Neuronal stem cell (in vitro differentiated cells): ENCODE measurements at regions not wholly inside any gene's neighbourhood (a gene's known extent, or its start where the extent isn't known, plus 50 kb on each side); places are given as distances from the start of the nearest gene placed in this dataset.

Experiments used
- DNase-seq: peaks from one replicate; pipeline ENCODE4 v3.0.0-alpha.2; 2013; ENCODE audit warnings: low spot score
- H2AFZ ChIP-seq: one replicate; pipeline ENCODE4 v1.6.1; 2013; ENCODE audit warnings: mild to moderate bottlenecking, low read length, inconsistent platforms
- H2AK5ac ChIP-seq: 2 replicates; pipeline ENCODE4 v1.6.1; 2013; ENCODE audit warnings: low read depth, mild to moderate bottlenecking, inconsistent platforms, low read length, moderate library complexity, mixed read lengths
- H2BK120ac ChIP-seq: 2 replicates; pipeline ENCODE4 v1.6.1; 2013; ENCODE audit warnings: low read depth, mild to moderate bottlenecking, inconsistent platforms, low read length, moderate library complexity, mixed read lengths
- H2BK12ac ChIP-seq: one replicate; pipeline ENCODE4 v1.6.1; 2013; ENCODE audit warnings: low read length, inconsistent platforms
- H2BK15ac ChIP-seq: 2 replicates; pipeline ENCODE4 v1.6.1; 2013; ENCODE audit warnings: mild to moderate bottlenecking, low read length, inconsistent platforms, mixed read lengths
- H2BK5ac ChIP-seq: one replicate; pipeline ENCODE4 v1.6.1; 2013; ENCODE audit warnings: inconsistent platforms, mild to moderate bottlenecking, low read length, moderate library complexity
- H3K14ac ChIP-seq: one replicate; pipeline ENCODE4 v1.6.1; 2013; ENCODE audit warnings: low read length, inconsistent platforms
- H3K18ac ChIP-seq: 2 replicates; pipeline ENCODE4 v1.6.1; 2013; ENCODE audit warnings: low read length, inconsistent platforms
- H3K23ac ChIP-seq: 2 replicates; pipeline ENCODE4 v1.6.1; 2013; ENCODE audit warnings: low read depth, mild to moderate bottlenecking, mixed read lengths, low read length, inconsistent platforms; ENCODE audit not compliant: poor library complexity
- H3K27ac ChIP-seq: replicated peaks from 3 replicates; pipeline ENCODE4 v1.5.1; 2013; ENCODE audit warnings: low read length, inconsistent platforms
- H3K27me3 ChIP-seq, 3 experiments: 2 replicates each; pipeline ENCODE4 v1.6.1; 2013; ENCODE audit warnings: low read length in 3 of 3, mild to moderate bottlenecking in 2 of 3, inconsistent platforms in 1 of 3, low read depth in 1 of 3, mixed read lengths in 1 of 3, moderate library complexity in 1 of 3; ENCODE audit not compliant: control insufficient read depth in 3 of 3, insufficient read depth in 3 of 3
- H3K36me3 ChIP-seq, 2 donors: replicated peaks in 1 of 2; 2 replicates each; pipeline ENCODE4 v1.6.1; 2013; ENCODE audit warnings: low read length in 2 of 2; ENCODE audit not compliant: control insufficient read depth in 2 of 2, insufficient read depth in 2 of 2
- H3K4ac ChIP-seq: 2 replicates; pipeline ENCODE4 v1.6.1; 2013; ENCODE audit warnings: inconsistent platforms, mild to moderate bottlenecking, low read length, moderate library complexity
- H3K4me1 ChIP-seq, 2 donors: 1 replicate in 1 of 2; 2 replicates in 1 of 2; pipeline ENCODE4 v1.6.1; 2013; ENCODE audit warnings: low read length in 2 of 2, low read depth in 1 of 2; ENCODE audit not compliant: control insufficient read depth in 2 of 2, insufficient read depth in 1 of 2
- H3K4me2 ChIP-seq: one replicate; pipeline ENCODE4 v1.6.1; 2013; ENCODE audit warnings: mild to moderate bottlenecking, low read length, inconsistent platforms; ENCODE audit not compliant: insufficient read depth, poor library complexity, severe bottlenecking
- H3K4me3 ChIP-seq, 2 donors: 2 replicates each; pipeline ENCODE4 v1.5.1; 2013; ENCODE audit warnings: low read length in 2 of 2, mild to moderate bottlenecking in 2 of 2, inconsistent platforms in 1 of 2, moderate library complexity in 1 of 2
- H3K79me1 ChIP-seq: one replicate; pipeline ENCODE4 v1.6.1; 2013; ENCODE audit warnings: low read depth, mild to moderate bottlenecking, inconsistent platforms, low read length, moderate library complexity
- H3K9ac ChIP-seq: one replicate; pipeline ENCODE4 v1.6.1; 2013; ENCODE audit warnings: mild to moderate bottlenecking, low read depth, low read length, inconsistent platforms; ENCODE audit not compliant: poor library complexity
- H3K9me3 ChIP-seq, 2 donors: replicated peaks in 1 of 2; 2 replicates each; pipeline versions ENCODE3 to v1.6.1; 2013; ENCODE audit warnings: low read length in 2 of 2, mild to moderate bottlenecking in 2 of 2, inconsistent platforms in 1 of 2, low read depth in 1 of 2, mixed read lengths in 1 of 2, moderate library complexity in 1 of 2; ENCODE audit not compliant: control insufficient read depth in 2 of 2, insufficient read depth in 1 of 2
- H4K8ac ChIP-seq: one replicate; pipeline ENCODE4 v1.6.1; 2013; ENCODE audit warnings: low read depth, mild to moderate bottlenecking, inconsistent platforms, low read length, moderate library complexity
- H4K91ac ChIP-seq: one replicate; pipeline ENCODE4 v1.6.1; 2013; ENCODE audit warnings: low read length, low read depth, mild to moderate bottlenecking, inconsistent platforms; ENCODE audit not compliant: poor library complexity
- WGBS, 2 donors: extraction: QIAGEN DNeasy Blood & Tissue Kit; methylation state at CpG; one replicate each; pipeline ENCODE4 v1.1.7; 2013; ENCODE audit warnings: missing lambda C conversion rate in 2 of 2, mixed read lengths in 1 of 2; ENCODE audit not compliant: insufficient read length in 2 of 2, insufficient replicate concordance in 1 of 2; ENCODE audit errors: extremely low coverage in 2 of 2; 5-methylcytosine and 5-hydroxymethylcytosine counted together

DNA sequence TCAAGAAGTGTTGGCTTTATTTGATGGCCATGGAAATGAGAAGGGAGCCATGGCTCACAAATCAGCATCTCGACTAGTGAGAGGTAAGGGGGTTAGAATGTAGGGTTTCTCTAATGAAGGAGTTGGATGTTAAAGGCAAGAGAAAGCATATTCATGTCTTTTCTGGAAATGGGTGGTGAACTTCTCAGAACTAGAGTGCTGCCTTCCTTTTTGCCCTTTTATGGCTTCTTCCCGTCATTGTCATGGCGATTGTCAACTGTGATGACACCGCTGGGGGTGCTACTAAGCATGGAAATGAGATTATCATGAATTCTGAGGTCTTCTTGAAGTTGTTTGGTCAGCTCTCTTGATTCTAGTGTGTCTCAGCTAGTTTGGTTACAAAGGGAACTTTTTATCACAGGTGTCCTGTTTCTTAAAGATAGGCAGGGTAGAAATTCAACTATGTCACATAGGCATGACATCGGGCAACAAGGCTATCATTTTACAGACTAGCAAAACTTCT is 180.4 kb downstream of the LIG4 start:
- no peak overlapping the region for H2BK5ac ChIP-seq
- peaks cover 0 to 4% of the 10 kb centered on the region in 2 donors for H3K4me1 ChIP-seq
- WGBS, 2 donors, result no CpG with 5 or more reads among the region's 5 CpGs
- H2AK5ac ChIP-seq, result no peak overlapping the region
- no peaks in the 10 kb centered on the region for H3K79me1 ChIP-seq
- no peaks in the 10 kb centered on the region for H3K9me3 ChIP-seq
- H3K9ac ChIP-seq, result no peak overlapping the region
- H3K27ac ChIP-seq, result no peak overlapping the region
- H2BK12ac ChIP-seq, result no peak overlapping the region
- no peak overlapping the region for H3K4me2 ChIP-seq
- no peaks in the 10 kb centered on the region for H3K27me3 ChIP-seq
- H3K4me3 ChIP-seq, result no peak overlapping the region
- H2BK120ac ChIP-seq, result no peak overlapping the region
- no peak for DNase-seq
- no peak overlapping the region for H3K4ac ChIP-seq
- H3K23ac ChIP-seq, result no peak overlapping the region
- no peak overlapping the region for H2BK15ac ChIP-seq
- no peak overlapping the region for H4K8ac ChIP-seq
- H2AFZ ChIP-seq, result no peak overlapping the region
- no peak overlapping the region for H3K14ac ChIP-seq
- no peak overlapping the region for H3K18ac ChIP-seq
- H4K91ac ChIP-seq, result no peak overlapping the region
- H3K36me3 ChIP-seq, result no peaks in the 10 kb centered on the region

DNA sequence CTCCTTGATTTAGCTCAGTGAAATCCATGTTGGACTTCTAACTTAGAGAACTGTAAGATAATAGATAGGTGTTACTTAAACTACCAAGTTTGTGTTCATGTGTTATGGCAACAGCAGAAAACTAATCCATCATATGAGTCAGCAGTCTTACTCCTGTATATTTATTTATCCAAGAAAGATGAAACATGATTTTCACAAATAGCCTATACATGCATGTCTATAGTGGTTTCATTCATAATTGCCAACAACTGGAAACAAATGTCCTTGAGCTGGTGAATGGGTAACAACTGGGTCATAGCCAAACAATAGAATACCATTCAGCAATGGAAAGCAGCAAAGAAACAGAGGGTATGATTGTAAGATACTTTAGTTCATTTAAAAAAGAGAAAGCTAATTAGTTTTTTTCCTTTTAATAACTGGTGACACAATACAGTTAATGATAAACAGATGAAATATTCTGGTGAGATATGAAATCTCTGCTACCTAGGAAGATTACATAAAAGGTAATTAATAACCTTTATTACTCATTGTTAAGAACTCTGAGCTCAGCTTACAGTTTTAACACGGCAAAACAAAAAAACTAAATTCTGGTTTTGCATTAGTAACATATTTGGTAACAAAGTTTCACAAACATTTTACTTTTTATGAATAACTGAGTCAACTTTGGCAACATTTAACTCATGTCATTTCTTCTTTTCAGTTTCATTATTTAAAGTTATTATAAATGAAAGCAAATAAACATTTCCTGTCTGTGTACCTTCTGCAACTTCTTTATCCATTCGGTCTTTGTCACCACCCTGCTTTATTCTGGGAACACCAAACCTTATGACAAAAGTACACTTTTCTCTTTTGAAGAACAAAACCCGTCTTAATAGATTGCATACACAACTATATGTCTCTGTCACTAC is 181.3 kb downstream of the LIG4 start:
- Histone ChIP-seq H2BK5ac (no peak overlapping the region), H3K4me1 (peaks cover 0 to 4% of the 10 kb centered on the region in 2 donors), H3K9ac (no peak overlapping the region), H3K4me2 (no peak overlapping the region), H3K79me1 (no peaks in the 10 kb centered on the region), H2BK15ac (no peak overlapping the region), H3K4me3 (no peak overlapping the region), H2AK5ac (no peak overlapping the region), H3K18ac (no peak overlapping the region), H4K91ac (no peak overlapping the region), H3K9me3 (no peaks in the 10 kb centered on the region), H3K36me3 (no peaks in the 10 kb centered on the region), H3K23ac (no peak overlapping the region), H3K27me3 (no peaks in the 10 kb centered on the region), H3K27ac (no peak overlapping the region), H3K4ac (no peak overlapping the region), H4K8ac (no peak overlapping the region), H2BK120ac (no peak overlapping the region), H2AFZ (no peak overlapping the region), H3K14ac (no peak overlapping the region), H2BK12ac (no peak overlapping the region)
- WGBS, 2 donors, result no CpG with 5 or more reads among the region's 3 CpGs
- no peak for DNase-seq

DNA sequence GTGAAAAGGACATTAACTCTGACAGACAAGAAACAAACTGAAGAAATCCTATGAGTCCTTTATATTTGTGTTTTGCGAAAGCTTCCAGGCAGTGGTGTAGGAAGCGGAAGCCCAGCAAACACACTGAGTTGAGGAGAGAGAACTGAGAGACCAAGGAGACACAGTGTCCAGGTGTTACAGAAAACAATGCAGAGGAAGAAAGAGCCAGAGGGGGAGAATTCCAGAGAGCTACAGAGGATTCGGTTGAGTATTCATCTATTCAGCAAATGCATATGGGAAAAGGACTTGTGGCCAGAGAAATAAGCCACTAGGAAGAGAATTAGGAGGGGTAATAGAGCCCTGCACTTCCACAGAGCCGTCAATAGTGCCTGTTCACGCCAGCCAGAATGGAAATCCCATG is 183.5 kb downstream of the LIG4 start:
- no peak overlapping the region for H3K9ac ChIP-seq
- H3K9me3 ChIP-seq, result no peaks in the 10 kb centered on the region
- H4K8ac ChIP-seq, result no peak overlapping the region
- H2BK12ac ChIP-seq, result no peak overlapping the region
- H3K27ac ChIP-seq, result no peak overlapping the region
- no peak overlapping the region for H3K4ac ChIP-seq
- no peak overlapping the region for H3K18ac ChIP-seq
- H3K4me2 ChIP-seq, result no peak overlapping the region
- WGBS, 2 donors, result no CpG with 5 or more reads among the region's 5 CpGs
- no peaks in the 10 kb centered on the region for H3K79me1 ChIP-seq
- H2AK5ac ChIP-seq, result no peak overlapping the region
- peaks cover 0 to 4% of the 10 kb centered on the region in 2 donors for H3K4me1 ChIP-seq
- no peaks in the 10 kb centered on the region for H3K27me3 ChIP-seq
- no peak overlapping the region for H2BK5ac ChIP-seq
- H3K36me3 ChIP-seq, result no peaks in the 10 kb centered on the region
- H3K23ac ChIP-seq, result no peak overlapping the region
- H3K4me3 ChIP-seq, result no peak overlapping the region
- H4K91ac ChIP-seq, result no peak overlapping the region
- H3K14ac ChIP-seq, result no peak overlapping the region
- no peak for DNase-seq
- H2AFZ ChIP-seq, result no peak overlapping the region
- H2BK15ac ChIP-seq, result no peak overlapping the region
- H2BK120ac ChIP-seq, result no peak overlapping the region

DNA sequence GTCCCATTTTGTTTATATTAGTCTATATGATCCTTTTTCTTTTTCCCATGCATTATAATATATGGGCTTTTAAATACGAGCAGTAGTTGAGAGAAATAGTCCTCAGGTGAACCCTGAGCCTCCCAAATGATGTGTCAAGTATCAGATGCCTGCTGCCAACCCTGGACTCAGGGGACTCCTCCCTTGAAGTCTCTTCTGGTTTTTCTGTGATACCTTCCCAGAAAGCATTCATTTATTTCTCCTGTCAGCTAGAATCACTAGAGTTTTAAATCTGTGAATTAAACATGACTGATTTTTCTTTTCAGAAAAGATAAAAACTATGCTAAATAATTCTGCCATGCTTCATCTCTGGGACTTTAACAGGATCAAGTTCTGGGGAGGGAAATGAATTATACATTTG is 184.6 kb downstream of the LIG4 start:
- no peaks in the 10 kb centered on the region for H3K79me1 ChIP-seq
- H2AK5ac ChIP-seq, result no peak overlapping the region
- H2BK15ac ChIP-seq, result no peak overlapping the region
- H3K4me2 ChIP-seq, result no peak overlapping the region
- H3K4me3 ChIP-seq, result no peak overlapping the region
- no peak overlapping the region for H2BK120ac ChIP-seq
- no peaks in the 10 kb centered on the region for H3K9me3 ChIP-seq
- no peak overlapping the region for H3K23ac ChIP-seq
- no peaks in the 10 kb centered on the region for H3K36me3 ChIP-seq
- H3K27me3 ChIP-seq, result no peaks in the 10 kb centered on the region
- no CpG with 5 or more reads among the region's 1 CpG for WGBS, 2 donors
- DNase-seq, result no peak
- H3K4ac ChIP-seq, result no peak overlapping the region
- H2BK12ac ChIP-seq, result no peak overlapping the region
- H2BK5ac ChIP-seq, result no peak overlapping the region
- H3K9ac ChIP-seq, result no peak overlapping the region
- no peak overlapping the region for H3K14ac ChIP-seq
- H4K91ac ChIP-seq, result no peak overlapping the region
- peaks cover 0 to 4% of the 10 kb centered on the region in 2 donors for H3K4me1 ChIP-seq
- H4K8ac ChIP-seq, result no peak overlapping the region
- no peak overlapping the region for H3K27ac ChIP-seq
- no peak overlapping the region for H2AFZ ChIP-seq
- no peak overlapping the region for H3K18ac ChIP-seq
